ENCODE measurements at regions not wholly inside any gene's neighbourhood (a gene's known extent, or its start where the extent isn't known, plus 50 kb on each side); places are given as distances from the start of the nearest gene placed in this dataset.

- no peak for DNase-seq
- no peak for ATAC-seq (ENCODE audit: low read depth)
- H3K9me3 Mint-ChIP-seq: no peaks in the 10 kb centered on the region
- no peaks in the 10 kb centered on the region for H3K27me3 Mint-ChIP-seq
- no peaks in the 10 kb centered on the region for H3K4me1 Mint-ChIP-seq
- no peak overlapping the region for H3K4me3 Mint-ChIP-seq
- POLR2A ChIA-PET: no interaction called here
- intact Hi-C loops (cut with micrococcal nuclease): no loop called here
- no peak for TF ChIP-seq CTCF (IDR thresholded peaks at IDR 0.05)
- no peak overlapping the region for H3K27ac Mint-ChIP-seq
- CTCF ChIA-PET: no interaction called here
- no peaks in the 10 kb centered on the region for H3K36me3 Mint-ChIP-seq (ENCODE audit: low read depth)
Measured at GRCh38 chr3:106813742-106814141, 563.5 kb upstream of the CCDC54 start.

GRCh38 chr3:106814231-106814630 is 563.0 kb upstream of the CCDC54 start:
- ChIA-PET CTCF (no interaction called here), POLR2A (no interaction called here)
- Mint-ChIP-seq H3K4me1 (no peaks in the 10 kb centered on the region), H3K36me3 (ENCODE audit: low read depth) (no peaks in the 10 kb centered on the region), H3K9me3 (no peaks in the 10 kb centered on the region), H3K27ac (no peak overlapping the region), H3K4me3 (no peak overlapping the region), H3K27me3 (no peaks in the 10 kb centered on the region)
- no peak for TF ChIP-seq CTCF (IDR thresholded peaks at IDR 0.05)
- ATAC-seq (ENCODE audit: low read depth): no peak
- intact Hi-C loops (cut with micrococcal nuclease): no loop called here
- no peak for DNase-seq

GRCh38 chr3:106816838-106817237 is 560.4 kb upstream of the CCDC54 start:
- H3K4me3 Mint-ChIP-seq: no peak overlapping the region
- CTCF ChIA-PET: no interaction called here
- no peaks in the 10 kb centered on the region for H3K4me1 Mint-ChIP-seq
- no peaks in the 10 kb centered on the region for H3K27me3 Mint-ChIP-seq
- H3K36me3 Mint-ChIP-seq (ENCODE audit: low read depth): no peaks in the 10 kb centered on the region
- POLR2A ChIA-PET: no interaction called here
- ATAC-seq (ENCODE audit: low read depth) (no peak), DNase-seq (no peak)
- H3K9me3 Mint-ChIP-seq: no peaks in the 10 kb centered on the region
- H3K27ac Mint-ChIP-seq: no peak overlapping the region
- intact Hi-C loops (cut with micrococcal nuclease): no loop called here
- TF ChIP-seq CTCF (IDR thresholded peaks at IDR 0.05): no peak

- intact Hi-C loops (cut with micrococcal nuclease): no loop called here
- DNase-seq (no peak), ATAC-seq (ENCODE audit: low read depth) (no peak)
- H3K9me3 Mint-ChIP-seq: no peaks in the 10 kb centered on the region
- CTCF ChIA-PET: no interaction called here
- H3K4me3 Mint-ChIP-seq: no peak overlapping the region
- H3K36me3 Mint-ChIP-seq (ENCODE audit: low read depth): no peaks in the 10 kb centered on the region
- no peak overlapping the region for H3K27ac Mint-ChIP-seq
- TF ChIP-seq CTCF (IDR thresholded peaks at IDR 0.05): no peak
- no peaks in the 10 kb centered on the region for H3K27me3 Mint-ChIP-seq
- POLR2A ChIA-PET: no interaction called here
- no peaks in the 10 kb centered on the region for H3K4me1 Mint-ChIP-seq
Measured at GRCh38 chr3:106817706-106818105, 559.5 kb upstream of the CCDC54 start.

GRCh38 chr3:106819440-106819839 is 557.8 kb upstream of the CCDC54 start:
- ATAC-seq (ENCODE audit: low read depth) (no peak), DNase-seq (no peak)
- no peaks in the 10 kb centered on the region for H3K4me1 Mint-ChIP-seq
- no peaks in the 10 kb centered on the region for H3K27me3 Mint-ChIP-seq
- CTCF ChIA-PET: no interaction called here
- POLR2A ChIA-PET: no interaction called here
- intact Hi-C loops (cut with micrococcal nuclease): no loop called here
- no peak overlapping the region for H3K27ac Mint-ChIP-seq
- no peak overlapping the region for H3K4me3 Mint-ChIP-seq
- no peak for TF ChIP-seq CTCF (IDR thresholded peaks at IDR 0.05)
- no peaks in the 10 kb centered on the region for H3K9me3 Mint-ChIP-seq
- H3K36me3 Mint-ChIP-seq (ENCODE audit: low read depth): no peaks in the 10 kb centered on the region

Data from activated B cell treated with CpG ODN at 0.5 μM for 24 hours (primary cell).